Ishikawa (cell line): ENCODE measurements at regions not wholly inside any gene's neighbourhood (a gene's known extent, or its start where the extent isn't known, plus 50 kb on each side); places are given as distances from the start of the nearest gene placed in this dataset.

Source experiments
- CEBPB ChIP-seq: IDR thresholded peaks from 2 replicates; pipeline ENCODE4 v1.6.1; 2012
- CREB1 ChIP-seq: IDR thresholded peaks from 2 replicates; pipeline ENCODE4 v1.6.1; 2012; ENCODE audit warnings: low read depth
- EGR1 ChIP-seq: IDR thresholded peaks from 2 replicates; pipeline ENCODE4 v1.6.1; 2012
- EP300 ChIP-seq: IDR thresholded peaks from 2 replicates; pipeline ENCODE4 v1.6.1; 2012; ENCODE audit warnings: borderline replicate concordance
- FOXM1 ChIP-seq: IDR thresholded peaks from 2 replicates; pipeline ENCODE4 v1.6.1; 2012; ENCODE audit warnings: low read depth, borderline replicate concordance
- NFIC ChIP-seq: IDR thresholded peaks from 2 replicates; pipeline ENCODE4 v1.6.1; 2012
- TAF1 ChIP-seq: IDR thresholded peaks from 2 replicates; pipeline ENCODE4 v1.6.1; 2012; ENCODE audit warnings: low read depth, mild to moderate bottlenecking
- TF ChIP-seq, protein P1 (sequence below): IDR thresholded peaks from 2 replicates; pipeline ENCODE4 v1.6.1; 2012; ENCODE audit warnings: low read depth, mild to moderate bottlenecking

DNA sequence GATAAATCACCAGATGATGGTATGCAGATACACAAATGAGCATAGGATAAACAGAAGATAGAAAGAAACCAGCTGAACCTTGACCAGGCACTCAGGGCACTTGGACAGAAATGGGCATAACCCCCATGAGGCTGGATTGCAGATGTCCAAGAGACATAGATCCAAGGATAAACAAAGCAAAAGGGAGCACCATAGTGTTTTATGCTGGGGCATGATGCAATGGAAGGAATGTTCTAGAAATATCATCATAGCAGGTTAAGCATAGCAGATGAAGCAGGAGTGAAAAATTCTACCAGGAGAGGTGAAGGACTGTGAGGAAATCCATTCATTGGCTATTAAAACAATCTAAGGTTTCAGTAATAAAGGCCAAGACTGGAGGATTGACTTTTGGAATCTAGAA lies 70.5 kb upstream of the TES start:
- TF ChIP-seq EGR1 (no peak), TAF1 (no peak), FOXM1 (no peak), EP300 (no peak), NFIC (no peak), CEBPB (no peak), CREB1 (no peak)
- TF ChIP-seq, protein P1, sequence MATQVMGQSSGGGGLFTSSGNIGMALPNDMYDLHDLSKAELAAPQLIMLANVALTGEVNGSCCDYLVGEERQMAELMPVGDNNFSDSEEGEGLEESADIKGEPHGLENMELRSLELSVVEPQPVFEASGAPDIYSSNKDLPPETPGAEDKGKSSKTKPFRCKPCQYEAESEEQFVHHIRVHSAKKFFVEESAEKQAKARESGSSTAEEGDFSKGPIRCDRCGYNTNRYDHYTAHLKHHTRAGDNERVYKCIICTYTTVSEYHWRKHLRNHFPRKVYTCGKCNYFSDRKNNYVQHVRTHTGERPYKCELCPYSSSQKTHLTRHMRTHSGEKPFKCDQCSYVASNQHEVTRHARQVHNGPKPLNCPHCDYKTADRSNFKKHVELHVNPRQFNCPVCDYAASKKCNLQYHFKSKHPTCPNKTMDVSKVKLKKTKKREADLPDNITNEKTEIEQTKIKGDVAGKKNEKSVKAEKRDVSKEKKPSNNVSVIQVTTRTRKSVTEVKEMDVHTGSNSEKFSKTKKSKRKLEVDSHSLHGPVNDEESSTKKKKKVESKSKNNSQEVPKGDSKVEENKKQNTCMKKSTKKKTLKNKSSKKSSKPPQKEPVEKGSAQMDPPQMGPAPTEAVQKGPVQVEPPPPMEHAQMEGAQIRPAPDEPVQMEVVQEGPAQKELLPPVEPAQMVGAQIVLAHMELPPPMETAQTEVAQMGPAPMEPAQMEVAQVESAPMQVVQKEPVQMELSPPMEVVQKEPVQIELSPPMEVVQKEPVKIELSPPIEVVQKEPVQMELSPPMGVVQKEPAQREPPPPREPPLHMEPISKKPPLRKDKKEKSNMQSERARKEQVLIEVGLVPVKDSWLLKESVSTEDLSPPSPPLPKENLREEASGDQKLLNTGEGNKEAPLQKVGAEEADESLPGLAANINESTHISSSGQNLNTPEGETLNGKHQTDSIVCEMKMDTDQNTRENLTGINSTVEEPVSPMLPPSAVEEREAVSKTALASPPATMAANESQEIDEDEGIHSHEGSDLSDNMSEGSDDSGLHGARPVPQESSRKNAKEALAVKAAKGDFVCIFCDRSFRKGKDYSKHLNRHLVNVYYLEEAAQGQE = no peak
